ENCODE measurements at regions not wholly inside any gene's neighbourhood (a gene's known extent, or its start where the extent isn't known, plus 50 kb on each side); places are given as distances from the start of the nearest gene placed in this dataset.

DNA sequence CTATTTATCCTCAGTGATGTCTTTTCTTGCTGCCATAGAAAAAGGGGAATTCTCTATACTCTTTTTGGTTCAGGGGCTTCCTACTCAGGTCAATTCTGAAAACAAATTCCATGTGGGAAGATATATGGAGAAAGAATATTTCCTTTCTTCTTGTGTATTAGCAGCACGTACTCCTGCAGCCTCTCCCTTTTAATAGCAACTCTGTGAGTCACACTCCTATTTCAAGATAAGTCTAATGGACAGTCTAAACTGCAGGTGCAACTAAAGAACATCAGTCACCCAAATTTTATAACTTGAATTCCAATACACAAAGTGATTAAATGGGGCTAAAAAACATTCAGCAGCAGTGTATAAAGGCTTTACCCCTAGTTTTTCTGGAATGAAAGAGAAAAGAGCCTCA is 942.2 kb downstream of the CNTNAP5 start:
- peaks cover 8% of the 10 kb centered on the region for H3K27me3 Mint-ChIP-seq (ENCODE audit: low read depth, poor library complexity)
- H3K9me3 Mint-ChIP-seq, result no peaks in the 10 kb centered on the region
- DNase-seq, result no peak
- H3K36me3 Mint-ChIP-seq (ENCODE audit: low read depth), result no peaks in the 10 kb centered on the region
- H3K4me1 Mint-ChIP-seq, result no peaks in the 10 kb centered on the region
- H3K4me3 Mint-ChIP-seq, result no peak overlapping the region
- TF ChIP-seq CTCF (IDR thresholded peaks at IDR 0.05), result no peak
- H3K27ac Mint-ChIP-seq, result no peak overlapping the region

DNA sequence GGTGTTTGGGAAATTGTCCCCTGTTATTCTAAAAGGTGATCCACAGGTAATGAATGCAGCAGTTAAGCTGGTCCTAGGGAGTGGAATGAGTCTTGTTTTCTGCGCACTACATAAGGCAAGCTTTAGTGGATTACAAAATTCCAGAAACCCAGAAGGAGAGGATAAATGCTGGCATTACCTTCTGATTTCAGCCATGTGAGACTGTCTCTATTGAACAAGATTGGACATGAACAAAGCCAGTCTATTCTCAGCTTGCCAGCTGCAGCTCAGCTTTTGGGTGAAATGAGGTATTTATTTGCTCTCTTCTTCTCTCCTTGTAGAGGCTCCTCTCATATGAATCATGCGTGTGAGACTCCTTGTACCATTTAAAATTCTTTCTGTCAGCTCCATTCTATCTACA is 944.9 kb downstream of the CNTNAP5 start:
- Mint-ChIP-seq H3K9me3 (no peaks in the 10 kb centered on the region), H3K27ac (no peak overlapping the region), H3K36me3 (ENCODE audit: low read depth) (no peaks in the 10 kb centered on the region), H3K4me3 (no peak overlapping the region), H3K27me3 (ENCODE audit: low read depth, poor library complexity) (peaks cover 8% of the 10 kb centered on the region), H3K4me1 (no peaks in the 10 kb centered on the region)
- no peak for DNase-seq
- no peak for TF ChIP-seq CTCF (IDR thresholded peaks at IDR 0.05)

GRCh38 chr2:124973396-124973795 is 948.3 kb downstream of the CNTNAP5 start:
- Mint-ChIP-seq H3K27ac (no peak overlapping the region), H3K4me3 (no peak overlapping the region), H3K9me3 (no peaks in the 10 kb centered on the region), H3K4me1 (no peaks in the 10 kb centered on the region), H3K27me3 (ENCODE audit: low read depth, poor library complexity) (peaks cover 11% of the 10 kb centered on the region), H3K36me3 (ENCODE audit: low read depth) (no peaks in the 10 kb centered on the region)
- no peak for DNase-seq
- no peak for TF ChIP-seq CTCF (IDR thresholded peaks at IDR 0.05)

- no peak overlapping the region for H3K27ac Mint-ChIP-seq
- H3K4me1 Mint-ChIP-seq, result no peaks in the 10 kb centered on the region
- DNase-seq, result no peak
- no peaks in the 10 kb centered on the region for H3K36me3 Mint-ChIP-seq (ENCODE audit: low read depth)
- H3K27me3 Mint-ChIP-seq (ENCODE audit: low read depth, poor library complexity), result peaks cover 3% of the 10 kb centered on the region
- H3K9me3 Mint-ChIP-seq, result no peaks in the 10 kb centered on the region
- no peak for TF ChIP-seq CTCF (IDR thresholded peaks at IDR 0.05)
- H3K4me3 Mint-ChIP-seq, result no peak overlapping the region
Measured at GRCh38 chr2:124975224-124975623, 950.1 kb downstream of the CNTNAP5 start.

GRCh38 chr2:124975648-124976047 is 950.6 kb downstream of the CNTNAP5 start:
- H3K9me3 Mint-ChIP-seq, result no peaks in the 10 kb centered on the region
- H3K27me3 Mint-ChIP-seq (ENCODE audit: low read depth, poor library complexity), result peaks cover 3% of the 10 kb centered on the region
- TF ChIP-seq CTCF (IDR thresholded peaks at IDR 0.05), result no peak
- no peaks in the 10 kb centered on the region for H3K4me1 Mint-ChIP-seq
- DNase-seq, result no peak
- no peak overlapping the region for H3K27ac Mint-ChIP-seq
- no peak overlapping the region for H3K4me3 Mint-ChIP-seq
- H3K36me3 Mint-ChIP-seq (ENCODE audit: low read depth), result no peaks in the 10 kb centered on the region

DNA sequence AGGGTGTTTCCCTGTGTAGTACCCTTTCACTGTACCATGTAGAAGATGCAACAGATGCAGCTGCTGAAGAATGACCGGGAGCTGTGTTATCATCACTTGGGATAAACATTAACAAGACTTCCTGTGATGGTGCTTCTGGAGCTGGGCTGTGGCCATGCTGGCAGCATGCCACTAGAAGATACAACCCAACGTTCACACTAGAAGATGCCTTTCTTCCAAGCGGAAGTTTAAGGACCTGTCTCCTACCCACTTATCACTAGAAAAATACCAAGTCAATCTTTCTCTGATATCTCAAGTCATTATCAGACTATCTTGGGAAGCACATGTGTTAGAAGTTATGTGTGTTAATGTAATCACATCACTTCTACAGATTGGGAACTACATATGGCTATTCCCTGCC is 953.5 kb downstream of the CNTNAP5 start:
- Mint-ChIP-seq H3K4me3 (no peak overlapping the region), H3K27ac (no peak overlapping the region), H3K4me1 (no peaks in the 10 kb centered on the region), H3K36me3 (ENCODE audit: low read depth) (no peaks in the 10 kb centered on the region), H3K27me3 (ENCODE audit: low read depth, poor library complexity) (peaks cover 6% of the 10 kb centered on the region), H3K9me3 (no peaks in the 10 kb centered on the region)
- TF ChIP-seq CTCF (IDR thresholded peaks at IDR 0.05), result no peak
- DNase-seq, result no peak

All from nephron progenitor cell (in vitro differentiated cells).